Uterus (tissue), 3 donors: ENCODE measurements at regions not wholly inside any gene's neighbourhood (a gene's known extent, or its start where the extent isn't known, plus 50 kb on each side); places are given as distances from the start of the nearest gene placed in this dataset.
A peak's percentile ranks its signal among the peaks of the same experiment; 100 is the strongest.

Experiments used
- DNase-seq, 2 donors: peaks; one replicate each; pipeline ENCODE4 v3.0.0-alpha.2; 2019 to 2020
- H3K27ac ChIP-seq, 2 donors: fragments of 200-600 bp; sonication (generic); 1 replicate in 1 of 2; 2 replicates in 1 of 2; pipeline ENCODE4 v1.5.1; 2016 to 2018
- H3K27me3 ChIP-seq, 2 donors: fragments of 200-600 bp; sonication (generic); one replicate each; pipeline ENCODE4 v1.5.1; 2018 to 2019; ENCODE audit warnings: control low read depth in 1 of 2
- H3K36me3 ChIP-seq, 2 donors: fragments of 200-600 bp; sonication (generic); one replicate each; pipeline ENCODE4 v1.5.1; 2019; ENCODE audit warnings: control low read depth in 1 of 2
- H3K4me1 ChIP-seq, 2 donors: fragments of 200-600 bp; sonication (generic); one replicate each; pipeline ENCODE4 v1.5.1; 2018 to 2019; ENCODE audit warnings: control low read depth in 1 of 2
- H3K4me3 ChIP-seq, 2 donors: fragments of 200-600 bp; sonication (generic); 1 replicate in 1 of 2; 2 replicates in 1 of 2; pipeline ENCODE4 v1.5.1; 2018 to 2019; ENCODE audit warnings: mild to moderate bottlenecking in 1 of 2
- H3K9me3 ChIP-seq, 2 donors: fragments of 200-600 bp; sonication (generic); one replicate each; pipeline ENCODE4 v1.5.1; 2019; ENCODE audit warnings: control low read depth in 1 of 2
- CTCF ChIP-seq, 4 experiments: fragments of 200-600 bp in 2 of 4; fragments of 450-650 bp in 2 of 4; sonication (generic) in 2 of 4; IDR thresholded peaks; one replicate each; pipeline ENCODE4 v1.5.1; 2016 to 2019; ENCODE audit warnings: antibody characterized with exemption in 4 of 4, mild to moderate bottlenecking in 2 of 4, moderate library complexity in 1 of 4
- POLR2A ChIP-seq, 2 donors: fragments of 450-650 bp; IDR thresholded peaks; one replicate each; pipeline ENCODE4 v1.6.1; 2016; ENCODE audit warnings: antibody characterized with exemption in 2 of 2, mild to moderate bottlenecking in 1 of 2, moderate library complexity in 1 of 2
- intact Hi-C: fragments of 100-400 bp; cut with DNase I; formaldehyde crosslinking; loops from one replicate; pipeline ENCODE4 v1.15.1; 2023; ENCODE audit warnings: low total_unique reads
- donor health status: DM: yes; HTN: yes; CAD: no.

- H3K27ac ChIP-seq, result peak overlapping the region in 1 of 2 donors; percentile 49
- intact Hi-C loops, result no loop called here
- no peak overlapping the region for H3K4me3 ChIP-seq
- H3K4me1 ChIP-seq, result no peaks in the 10 kb centered on the region
- TF ChIP-seq CTCF (IDR thresholded peaks at IDR 0.05), result no peak
- no peak for TF ChIP-seq POLR2A (IDR thresholded peaks at IDR 0.05)
- H3K27me3 ChIP-seq, result no peaks in the 10 kb centered on the region
- H3K9me3 ChIP-seq, result no peaks in the 10 kb centered on the region
- H3K36me3 ChIP-seq, result no peaks in the 10 kb centered on the region
- no peak for DNase-seq
Observed at GRCh38 chr3:124396339-124396950, 333.8 kb upstream of the UMPS start.

GRCh38 chr3:124397088-124397487 lies 333.2 kb upstream of the UMPS start:
- Histone ChIP-seq H3K4me1 (no peaks in the 10 kb centered on the region), H3K27ac (no peak overlapping the region), H3K9me3 (no peaks in the 10 kb centered on the region), H3K27me3 (no peaks in the 10 kb centered on the region), H3K4me3 (no peak overlapping the region), H3K36me3 (no peaks in the 10 kb centered on the region)
- no peak for TF ChIP-seq POLR2A (IDR thresholded peaks at IDR 0.05)
- TF ChIP-seq CTCF (IDR thresholded peaks at IDR 0.05), result no peak
- no peak for DNase-seq
- intact Hi-C loops, result no loop called here

GRCh38 chr3:124398594-124398993 lies 331.7 kb upstream of the UMPS start:
- Histone ChIP-seq H3K4me1 (no peaks in the 10 kb centered on the region), H3K36me3 (no peaks in the 10 kb centered on the region), H3K27ac (no peak overlapping the region), H3K27me3 (no peaks in the 10 kb centered on the region), H3K9me3 (no peaks in the 10 kb centered on the region), H3K4me3 (no peak overlapping the region)
- intact Hi-C loops, result no loop called here
- no peak for TF ChIP-seq CTCF (IDR thresholded peaks at IDR 0.05)
- no peak for TF ChIP-seq POLR2A (IDR thresholded peaks at IDR 0.05)
- no peak for DNase-seq

- TF ChIP-seq CTCF (IDR thresholded peaks at IDR 0.05) (no peak), POLR2A (IDR thresholded peaks at IDR 0.05) (no peak)
- H3K27ac ChIP-seq, result no peak overlapping the region
- intact Hi-C loops, result no loop called here
Observed at GRCh38 chr3:124401843-124402242, 328.4 kb upstream of the UMPS start.

GRCh38 chr3:124402791-124403190 lies 327.5 kb upstream of the UMPS start:
- Histone ChIP-seq H3K27ac (no peak overlapping the region), H3K36me3 (no peaks in the 10 kb centered on the region), H3K4me3 (no peak overlapping the region), H3K4me1 (no peaks in the 10 kb centered on the region), H3K9me3 (no peaks in the 10 kb centered on the region), H3K27me3 (no peaks in the 10 kb centered on the region)
- no peak for TF ChIP-seq POLR2A (IDR thresholded peaks at IDR 0.05)
- TF ChIP-seq CTCF (IDR thresholded peaks at IDR 0.05), result no peak
- no peak for DNase-seq
- intact Hi-C loops, result no loop called here

More at GRCh38 chr3:124401843-124402242, 328.4 kb upstream of the UMPS start:
- Histone ChIP-seq H3K27me3 (no peaks in the 10 kb centered on the region), H3K36me3 (no peaks in the 10 kb centered on the region), H3K4me3 (no peak overlapping the region), H3K4me1 (no peaks in the 10 kb centered on the region), H3K9me3 (no peaks in the 10 kb centered on the region)
- no peak for DNase-seq
